ENCODE measurements at regions not wholly inside any gene's neighbourhood (a gene's known extent, or its start where the extent isn't known, plus 50 kb on each side); places are given as distances from the start of the nearest gene placed in this dataset.

GRCh38 chr1:116289193-116289592, 83.9 kb upstream of the ATP1A1 start:
- Histone ChIP-seq H3K27me3 (peaks cover 0 to 4% (median 0%) of the 10 kb centered on the region in 7 donors), H3K4me3 (no peak overlapping the region), H3K9me3 (no peaks in the 10 kb centered on the region), H3K27ac (no peak overlapping the region), H3K36me3 (no peaks in the 10 kb centered on the region), H3K4me1 (no peaks in the 10 kb centered on the region)
- intact Hi-C loops (cut with DNase I), result no loop called here
- DNase-seq (no peak), ATAC-seq (no peak)
- 80 to 85% methylated on average over 2 of the region's 2 CpGs for WGBS, 2 donors
- TF ChIP-seq CTCF (IDR thresholded peaks at IDR 0.05), result no peak

- WGBS, 2 donors, result 80 to 84% methylated on average over 3 of the region's 3 CpGs
- no peak for DNase-seq
- Histone ChIP-seq H3K27ac (no peak overlapping the region), H3K4me1 (no peaks in the 10 kb centered on the region), H3K27me3 (peaks cover 0 to 2% (median 0%) of the 10 kb centered on the region in 7 donors), H3K4me3 (no peak overlapping the region), H3K9me3 (no peaks in the 10 kb centered on the region), H3K36me3 (no peaks in the 10 kb centered on the region)
- no peak for ATAC-seq
- intact Hi-C loops (cut with DNase I), result loop anchor here in 1 of 10 donors (10.0 kb wide), 1 partner anchor 55 kb away; no protein-coding TSS in a partner anchor
- TF ChIP-seq CTCF (IDR thresholded peaks at IDR 0.05), result no peak
Measured at GRCh38 chr1:116290085-116290705, 82.8 kb upstream of the ATP1A1 start.

GRCh38 chr1:116291024-116291423, 82.0 kb upstream of the ATP1A1 start:
- DNase-seq, result no peak
- H3K4me3 ChIP-seq, result no peak overlapping the region
- no peaks in the 10 kb centered on the region for H3K9me3 ChIP-seq
- intact Hi-C loops (cut with DNase I), result loop anchor here in 1 of 10 donors (10.0 kb wide), 1 partner anchor 56 kb away; no protein-coding TSS in a partner anchor
- no peak overlapping the region for H3K27ac ChIP-seq
- no peak for TF ChIP-seq CTCF (IDR thresholded peaks at IDR 0.05)
- WGBS, 2 donors, result 91 to 93% methylated on average over 2 of the region's 2 CpGs
- ATAC-seq, result no peak
- H3K27me3 ChIP-seq, result peaks cover 0 to 2% (median 0%) of the 10 kb centered on the region in 7 donors
- no peaks in the 10 kb centered on the region for H3K4me1 ChIP-seq
- no peaks in the 10 kb centered on the region for H3K36me3 ChIP-seq

GRCh38 chr1:116292929-116293725, 79.9 kb upstream of the ATP1A1 start:
- peaks cover 0 to 2% (median 0%) of the 10 kb centered on the region in 7 donors for H3K27me3 ChIP-seq
- TF ChIP-seq CTCF (IDR thresholded peaks at IDR 0.05), result no peak
- H3K4me1 ChIP-seq, result no peaks in the 10 kb centered on the region
- no peak overlapping the region for H3K27ac ChIP-seq
- DNase-seq (no peak), ATAC-seq (no peak)
- no peaks in the 10 kb centered on the region for H3K36me3 ChIP-seq
- peaks cover 0 to 4% (median 0%) of the 10 kb centered on the region in 11 donors for H3K9me3 ChIP-seq
- 53 to 62% methylated on average over 5 of the region's 5 CpGs for WGBS, 2 donors
- no peak overlapping the region for H3K4me3 ChIP-seq
- intact Hi-C loops (cut with DNase I), result loop anchor here in 1 of 10 donors (10.0 kb wide), 1 partner anchor 58 kb away; no protein-coding TSS in a partner anchor

Data from heart right ventricle (tissue), 16 donors.